DND-41 (cell line): ENCODE measurements at regions not wholly inside any gene's neighbourhood (a gene's known extent, or its start where the extent isn't known, plus 50 kb on each side); places are given as distances from the start of the nearest gene placed in this dataset.
"Not testable (repeated sequence)": the region's sequence is repeated elsewhere in the genome, so short reads cannot be mapped to it uniquely, and the experiment has no call there.

Experiments
- ATAC-seq: fragments of 200-7000 bp; cut with Tn5 transposase; 3 replicates; pipeline ENCODE4 v1.9.1; 2021; ENCODE audit warnings: low read depth; ENCODE audit not compliant: insufficient read depth
- DNase-seq: peaks from one replicate; pipeline ENCODE4 v3.0.0-alpha.2; 2020
- H2AFZ ChIP-seq: 2 replicates; pipeline ENCODE4 v1.6.0; 2012; ENCODE audit warnings: low read depth, low read length
- H3K27ac ChIP-seq: 2 replicates; pipeline ENCODE4 v1.5.1; 2012; ENCODE audit warnings: low read length, inconsistent platforms
- H3K27me3 ChIP-seq: fragments of 200-600 bp; sonication (generic); 2 replicates; pipeline ENCODE4 v1.6.0; 2012; ENCODE audit warnings: low read length, mild to moderate bottlenecking, inconsistent platforms; ENCODE audit not compliant: insufficient read depth, poor library complexity
- H3K36me3 ChIP-seq: 2 replicates; pipeline ENCODE4 v1.5.1; 2012; ENCODE audit warnings: low read length, inconsistent platforms; ENCODE audit not compliant: insufficient read depth
- H3K4me1 ChIP-seq: 2 replicates; pipeline ENCODE4 v1.5.1; 2012; ENCODE audit warnings: mild to moderate bottlenecking, low read length; ENCODE audit not compliant: insufficient read depth
- H3K4me2 ChIP-seq: 2 replicates; pipeline ENCODE4 v1.6.0; 2012; ENCODE audit warnings: mild to moderate bottlenecking, moderate library complexity, low read length, inconsistent platforms; ENCODE audit not compliant: insufficient read depth
- H3K4me3 ChIP-seq, 2 experiments: fragments of 200-600 bp in 1 of 2; shearing (Covaris generic) in 1 of 2; 2 replicates each; pipeline ENCODE4 v1.5.1; 2012 to 2016; ENCODE audit warnings: inconsistent platforms in 2 of 2, low read length in 2 of 2, mild to moderate bottlenecking in 2 of 2, low read depth in 1 of 2, moderate library complexity in 1 of 2
- H3K79me2 ChIP-seq: 2 replicates; pipeline ENCODE4 v1.6.0; 2012; ENCODE audit warnings: low read length, inconsistent platforms; ENCODE audit not compliant: insufficient read depth
- H3K9ac ChIP-seq: 2 replicates; pipeline ENCODE4 v1.6.0; 2012; ENCODE audit warnings: low read depth, mild to moderate bottlenecking, inconsistent platforms, low read length, moderate library complexity
- H3K9me3 ChIP-seq: 2 replicates; pipeline ENCODE4 v1.5.1; 2012; ENCODE audit warnings: low read length, moderate library complexity, mild to moderate bottlenecking, inconsistent platforms; ENCODE audit not compliant: insufficient read depth, severe bottlenecking
- H4K20me1 ChIP-seq: 2 replicates; pipeline ENCODE4 v1.6.0; 2012; ENCODE audit warnings: low read length; ENCODE audit not compliant: insufficient read depth
- CTCF ChIP-seq: IDR thresholded peaks from 2 replicates; pipeline ENCODE4 v1.5.1; 2012; ENCODE audit warnings: borderline replicate concordance, low read length, moderate library complexity, mild to moderate bottlenecking; ENCODE audit not compliant: poor library complexity, severe bottlenecking; ENCODE audit errors: extremely low read depth
- EZH2 ChIP-seq: IDR thresholded peaks from 3 replicates; pipeline ENCODE4 v1.6.1; 2012; ENCODE audit warnings: borderline replicate concordance, low read depth, mild to moderate bottlenecking, moderate library complexity, low read length, inconsistent platforms; ENCODE audit not compliant: severe bottlenecking

GRCh38 chr22:11605468-11605981 is 3922.5 kb upstream of the OR11H1 start:
- Histone ChIP-seq H2AFZ (no peak overlapping the region), H3K27me3 (no peaks in the 10 kb centered on the region), H3K9me3 (peaks cover 21% of the 10 kb centered on the region), H3K27ac (no peak overlapping the region), H4K20me1 (no peaks in the 10 kb centered on the region), H3K79me2 (no peaks in the 10 kb centered on the region), H3K9ac (no peak overlapping the region), H3K4me3 (no peak overlapping the region; a peak in 1 of 4 replicates), H3K4me1 (no peaks in the 10 kb centered on the region), H3K36me3 (no peaks in the 10 kb centered on the region), H3K4me2 (no peak overlapping the region)
- ATAC-seq (no peak), DNase-seq (no peak)
- TF ChIP-seq CTCF (no peak), EZH2 (no peak)

GRCh38 chr22:11606047-11607000 is 3921.7 kb upstream of the OR11H1 start:
- not testable (repeated sequence) for ATAC-seq, H3K79me2 ChIP-seq, H3K4me3 ChIP-seq, H3K4me1 ChIP-seq, DNase-seq, H3K4me2 ChIP-seq, H4K20me1 ChIP-seq, H3K36me3 ChIP-seq, H2AFZ ChIP-seq, H3K27ac ChIP-seq, H3K9ac ChIP-seq, H3K27me3 ChIP-seq
- peaks cover 16% of the 10 kb centered on the region for H3K9me3 ChIP-seq

- H3K27me3 ChIP-seq, H3K4me3 ChIP-seq, H3K4me2 ChIP-seq, H3K4me1 ChIP-seq, ATAC-seq, H2AFZ ChIP-seq, H3K36me3 ChIP-seq, H3K9ac ChIP-seq, H3K27ac ChIP-seq, H4K20me1 ChIP-seq, DNase-seq, H3K79me2 ChIP-seq: not testable (repeated sequence)
- peaks cover 20% of the 10 kb centered on the region for H3K9me3 ChIP-seq
Observed at GRCh38 chr22:11607215-11607614, 3920.8 kb upstream of the OR11H1 start.

- not testable (repeated sequence) for H3K27me3 ChIP-seq, H3K4me2 ChIP-seq, H3K4me3 ChIP-seq, DNase-seq, H3K4me1 ChIP-seq, H3K79me2 ChIP-seq, H3K27ac ChIP-seq, H3K9ac ChIP-seq, ATAC-seq, H2AFZ ChIP-seq, H4K20me1 ChIP-seq, H3K36me3 ChIP-seq
- H3K9me3 ChIP-seq: peaks cover 20% of the 10 kb centered on the region
Observed at GRCh38 chr22:11608486-11608885, 3919.5 kb upstream of the OR11H1 start.

- not testable (repeated sequence) for DNase-seq, H3K27me3 ChIP-seq, H3K4me2 ChIP-seq, H2AFZ ChIP-seq, H3K79me2 ChIP-seq, H3K36me3 ChIP-seq, H3K4me1 ChIP-seq, H3K9ac ChIP-seq, H3K27ac ChIP-seq, H4K20me1 ChIP-seq, H3K4me3 ChIP-seq, ATAC-seq
- peaks cover 24% of the 10 kb centered on the region for H3K9me3 ChIP-seq
Observed at GRCh38 chr22:11609193-11609592, 3918.8 kb upstream of the OR11H1 start.

GRCh38 chr22:11611280-11611679 is 3916.7 kb upstream of the OR11H1 start:
- not testable (repeated sequence) for H3K27ac ChIP-seq, H2AFZ ChIP-seq, H4K20me1 ChIP-seq, H3K27me3 ChIP-seq, H3K4me3 ChIP-seq, H3K4me2 ChIP-seq, H3K9ac ChIP-seq, DNase-seq, ATAC-seq, H3K36me3 ChIP-seq, H3K79me2 ChIP-seq, H3K4me1 ChIP-seq
- peaks cover 14% of the 10 kb centered on the region for H3K9me3 ChIP-seq

GRCh38 chr22:11611876-11612275 is 3916.1 kb upstream of the OR11H1 start:
- not testable (repeated sequence) for H3K27me3 ChIP-seq, H3K4me1 ChIP-seq, H3K4me3 ChIP-seq, H2AFZ ChIP-seq, H3K9ac ChIP-seq, H3K79me2 ChIP-seq, H3K36me3 ChIP-seq, H3K4me2 ChIP-seq, H3K9me3 ChIP-seq, H4K20me1 ChIP-seq, ATAC-seq, DNase-seq, H3K27ac ChIP-seq
